Mesendoderm (in vitro differentiated cells): ENCODE measurements at regions not wholly inside any gene's neighbourhood (a gene's known extent, or its start where the extent isn't known, plus 50 kb on each side); places are given as distances from the start of the nearest gene placed in this dataset.
A peak's percentile ranks its signal among the peaks of the same experiment; 100 is the strongest.
"Not testable (repeated sequence)": the region's sequence is repeated elsewhere in the genome, so short reads cannot be mapped to it uniquely, and the experiment has no call there.

Experiments
- DNase-seq: peaks from one replicate; pipeline ENCODE4 v3.0.0; 2013
- H2AK5ac ChIP-seq: 2 replicates; pipeline ENCODE4 v1.6.1; 2013; ENCODE audit warnings: low read length, inconsistent platforms
- H2BK120ac ChIP-seq: 2 replicates; pipeline ENCODE4 v1.6.1; 2013; ENCODE audit warnings: low read depth, mild to moderate bottlenecking, low read length, moderate library complexity, mixed read lengths
- H2BK15ac ChIP-seq: replicated peaks from 2 replicates; pipeline ENCODE4 v1.6.1; 2013; ENCODE audit warnings: low read depth, mild to moderate bottlenecking, moderate library complexity
- H2BK5ac ChIP-seq: 2 replicates; pipeline ENCODE4 v1.6.1; 2013; ENCODE audit warnings: low read length, inconsistent platforms
- H3K18ac ChIP-seq: 2 replicates; pipeline ENCODE4 v1.6.1; 2013; ENCODE audit warnings: mild to moderate bottlenecking, low read length, mixed read lengths
- H3K23ac ChIP-seq: one replicate; pipeline ENCODE4 v1.6.1; 2013; ENCODE audit warnings: low read length
- H3K27ac ChIP-seq: 2 replicates; pipeline ENCODE4 v1.5.1; 2013; ENCODE audit warnings: low read depth, mild to moderate bottlenecking, inconsistent platforms, low read length, moderate library complexity
- H3K27me3 ChIP-seq: 2 replicates; pipeline ENCODE4 v1.6.1; 2013; ENCODE audit warnings: low read length, control low read depth, mild to moderate bottlenecking, inconsistent platforms; ENCODE audit not compliant: insufficient read depth, poor library complexity
- H3K36me3 ChIP-seq: 2 replicates; pipeline ENCODE4 v1.6.1; 2013; ENCODE audit warnings: low read length, inconsistent platforms; ENCODE audit not compliant: control insufficient read depth, insufficient read depth
- H3K4ac ChIP-seq: one replicate; pipeline ENCODE4 v1.6.1; 2013; ENCODE audit warnings: low read depth, mild to moderate bottlenecking, low read length, moderate library complexity
- H3K4me1 ChIP-seq: 2 replicates; pipeline ENCODE4 v1.6.1; 2013; ENCODE audit warnings: low read depth, low read length, inconsistent platforms; ENCODE audit not compliant: control insufficient read depth
- H3K4me2 ChIP-seq: 2 replicates; pipeline ENCODE4 v1.6.1; 2013; ENCODE audit warnings: low read length
- H3K4me3 ChIP-seq: 2 replicates; pipeline ENCODE4 v1.5.1; 2013; ENCODE audit warnings: mild to moderate bottlenecking, low read length
- H3K56ac ChIP-seq: one replicate; pipeline ENCODE4 v1.6.1; 2013; ENCODE audit warnings: low read length
- H3K79me1 ChIP-seq: 2 replicates; pipeline ENCODE4 v1.6.1; 2013; ENCODE audit warnings: low read length, inconsistent platforms
- H3K79me2 ChIP-seq: 2 replicates; pipeline ENCODE4 v1.6.1; 2013; ENCODE audit warnings: mild to moderate bottlenecking, low read length; ENCODE audit not compliant: control insufficient read depth, insufficient read depth
- H3K9ac ChIP-seq: 2 replicates; pipeline ENCODE4 v1.6.1; 2013; ENCODE audit warnings: low read length, inconsistent platforms
- H4K5ac ChIP-seq: one replicate; pipeline ENCODE4 v1.6.1; 2013; ENCODE audit warnings: low read length
- H4K8ac ChIP-seq: one replicate; pipeline ENCODE4 v1.6.1; 2013; ENCODE audit warnings: low read depth, mild to moderate bottlenecking, control low read depth, low read length, moderate library complexity
- WGBS: extraction: QIAGEN DNeasy Blood & Tissue Kit; methylation state at CpG from one replicate; pipeline ENCODE4 v1.1.7; 2013; ENCODE audit warnings: low lambda C conversion rate, missing lambda C conversion rate; ENCODE audit not compliant: insufficient coverage; ENCODE audit errors: extremely low coverage; 5-methylcytosine and 5-hydroxymethylcytosine counted together

DNA sequence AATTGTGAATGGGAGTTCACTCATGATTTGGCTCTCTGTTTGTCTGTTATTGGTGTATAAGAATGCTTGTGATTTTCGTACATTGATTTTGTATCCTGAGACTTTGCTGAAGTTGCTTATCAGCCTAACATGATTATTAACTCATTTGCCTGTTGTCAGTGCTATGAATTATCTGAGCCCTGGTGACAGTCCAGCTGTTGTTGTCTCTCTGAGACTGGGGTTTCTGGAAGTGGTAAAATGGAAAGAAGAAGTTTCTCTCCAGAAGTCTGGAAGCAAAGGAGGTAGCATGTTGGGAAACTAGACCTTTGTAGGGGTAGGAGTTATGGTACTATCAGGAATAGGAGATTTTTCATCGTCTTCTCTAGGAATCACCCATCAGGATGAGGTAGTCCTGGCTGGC lies 473.0 kb upstream of the RASGRP1 start:
- H3K27ac ChIP-seq, result peak overlapping the region; percentile 44

DNA sequence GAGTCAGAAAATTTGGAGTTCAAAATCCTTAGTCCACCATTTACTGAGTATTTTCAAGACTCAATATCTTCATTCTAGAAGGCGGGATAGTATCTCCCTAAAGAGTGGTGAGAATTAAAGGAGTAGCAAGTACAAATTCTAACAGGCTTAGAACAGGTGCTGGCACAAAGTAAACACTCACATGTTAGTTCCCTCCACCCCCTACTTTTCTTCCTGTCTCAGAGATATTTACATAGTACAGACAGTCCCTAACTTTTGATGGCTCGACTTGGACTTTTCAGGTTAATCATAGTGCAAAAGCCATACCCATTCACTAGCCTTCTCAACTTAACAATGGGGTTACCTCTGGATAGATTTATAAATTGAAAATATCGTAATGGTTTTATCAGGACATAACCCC lies 476.2 kb upstream of the RASGRP1 start:
- Histone ChIP-seq H2AK5ac (no peak overlapping the region), H3K27ac (no peak overlapping the region), H3K23ac (no peak overlapping the region), H2BK120ac (no peak overlapping the region), H4K5ac (no peak overlapping the region), H3K9ac (no peak overlapping the region), H3K18ac (no peak overlapping the region), H2BK5ac (no peak overlapping the region), H3K79me1 (no peaks in the 10 kb centered on the region), H3K4me1 (no peaks in the 10 kb centered on the region), H3K4me3 (no peak overlapping the region), H3K36me3 (no peaks in the 10 kb centered on the region), H4K8ac (no peak overlapping the region), H2BK15ac (no peak overlapping the region), H3K79me2 (no peaks in the 10 kb centered on the region), H3K27me3 (no peaks in the 10 kb centered on the region), H3K56ac (no peak overlapping the region), H3K4ac (no peak overlapping the region), H3K4me2 (no peak overlapping the region)
- no CpG with 5 or more reads among the region's 3 CpGs for WGBS
- DNase-seq, result no peak

More for the DNA sequence above, 473.0 kb upstream of the RASGRP1 start:
- H3K27me3 ChIP-seq, H3K79me1 ChIP-seq, H3K4me2 ChIP-seq, H3K79me2 ChIP-seq, H2BK15ac ChIP-seq, H2AK5ac ChIP-seq, H2BK5ac ChIP-seq, H3K4me1 ChIP-seq, H4K5ac ChIP-seq, H3K18ac ChIP-seq, DNase-seq, H3K4ac ChIP-seq, H3K36me3 ChIP-seq, H3K9ac ChIP-seq, H3K4me3 ChIP-seq, H3K23ac ChIP-seq, H2BK120ac ChIP-seq: not testable (repeated sequence)
- peak overlapping the region; percentile 30 for H3K56ac ChIP-seq
- WGBS, result no CpG with 5 or more reads among the region's 2 CpGs
- peak overlapping the region; percentile 28 for H4K8ac ChIP-seq

- Histone ChIP-seq H3K27ac (no peak overlapping the region), H3K4me1 (no peaks in the 10 kb centered on the region), H3K4ac (no peak overlapping the region), H3K18ac (no peak overlapping the region), H4K5ac (no peak overlapping the region), H3K79me2 (no peaks in the 10 kb centered on the region), H3K36me3 (no peaks in the 10 kb centered on the region), H3K4me2 (no peak overlapping the region), H2AK5ac (no peak overlapping the region), H2BK15ac (no peak overlapping the region), H3K23ac (no peak overlapping the region), H3K9ac (no peak overlapping the region), H3K4me3 (no peak overlapping the region), H3K27me3 (no peaks in the 10 kb centered on the region), H4K8ac (no peak overlapping the region), H3K56ac (no peak overlapping the region), H2BK120ac (no peak overlapping the region), H3K79me1 (no peaks in the 10 kb centered on the region), H2BK5ac (no peak overlapping the region)
- no peak for DNase-seq
- WGBS, result no CpG with 5 or more reads among the region's 4 CpGs
Measured at GRCh38 chr15:39041979-39042495, 477.4 kb upstream of the RASGRP1 start.

GRCh38 chr15:39051626-39052322 lies 487.2 kb upstream of the RASGRP1 start:
- H3K79me1 ChIP-seq, result no peaks in the 10 kb centered on the region
- H2BK5ac ChIP-seq, result no peak overlapping the region
- H3K4ac ChIP-seq, result no peak overlapping the region
- no peak overlapping the region for H3K9ac ChIP-seq
- H3K23ac ChIP-seq, result no peak overlapping the region
- H2BK120ac ChIP-seq, result no peak overlapping the region
- H3K27ac ChIP-seq, result no peak overlapping the region
- H3K27me3 ChIP-seq, result no peaks in the 10 kb centered on the region
- no peaks in the 10 kb centered on the region for H3K79me2 ChIP-seq
- DNase-seq, result no peak
- no peak overlapping the region for H3K4me3 ChIP-seq
- H3K56ac ChIP-seq, result no peak overlapping the region
- no peaks in the 10 kb centered on the region for H3K36me3 ChIP-seq
- no peak overlapping the region for H2AK5ac ChIP-seq
- H2BK15ac ChIP-seq, result no peak overlapping the region
- no peak overlapping the region for H3K18ac ChIP-seq
- H4K8ac ChIP-seq, result no peak overlapping the region
- H4K5ac ChIP-seq, result no peak overlapping the region
- H3K4me1 ChIP-seq, result no peaks in the 10 kb centered on the region
- H3K4me2 ChIP-seq, result no peak overlapping the region
- no CpG with 5 or more reads among the region's 4 CpGs for WGBS

DNA sequence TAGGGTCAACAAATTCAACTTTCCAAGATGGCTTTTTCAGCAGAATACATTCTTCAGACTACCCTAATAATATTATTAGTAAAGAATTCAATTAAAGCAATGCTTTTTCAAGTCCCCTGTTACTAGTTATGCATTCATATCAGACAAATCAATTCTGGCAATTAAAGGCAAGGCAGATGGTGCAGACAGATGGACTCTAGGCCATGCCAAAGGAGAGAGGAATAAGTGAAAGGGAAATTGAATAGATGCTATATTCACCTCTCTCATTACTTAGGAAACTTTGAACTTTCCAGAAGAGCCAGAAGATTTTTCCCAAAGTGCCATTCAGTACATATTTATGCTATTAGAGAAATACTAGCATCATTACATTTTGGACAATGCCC lies 487.7 kb upstream of the RASGRP1 start:
- no peaks in the 10 kb centered on the region for H3K27me3 ChIP-seq
- no peak overlapping the region for H3K4ac ChIP-seq
- H2BK5ac ChIP-seq, result no peak overlapping the region
- H4K5ac ChIP-seq, result no peak overlapping the region
- H3K27ac ChIP-seq, result no peak overlapping the region
- H3K79me2 ChIP-seq, result no peaks in the 10 kb centered on the region
- H2BK120ac ChIP-seq, result no peak overlapping the region
- no peaks in the 10 kb centered on the region for H3K79me1 ChIP-seq
- DNase-seq, result no peak
- H3K4me1 ChIP-seq, result no peaks in the 10 kb centered on the region
- H3K4me2 ChIP-seq, result no peak overlapping the region
- no peaks in the 10 kb centered on the region for H3K36me3 ChIP-seq
- H2AK5ac ChIP-seq, result no peak overlapping the region
- H3K4me3 ChIP-seq, result no peak overlapping the region
- H3K56ac ChIP-seq, result no peak overlapping the region
- H3K23ac ChIP-seq, result no peak overlapping the region
- no peak overlapping the region for H3K9ac ChIP-seq
- no peak overlapping the region for H3K18ac ChIP-seq
- no peak overlapping the region for H4K8ac ChIP-seq
- H2BK15ac ChIP-seq, result no peak overlapping the region

DNA sequence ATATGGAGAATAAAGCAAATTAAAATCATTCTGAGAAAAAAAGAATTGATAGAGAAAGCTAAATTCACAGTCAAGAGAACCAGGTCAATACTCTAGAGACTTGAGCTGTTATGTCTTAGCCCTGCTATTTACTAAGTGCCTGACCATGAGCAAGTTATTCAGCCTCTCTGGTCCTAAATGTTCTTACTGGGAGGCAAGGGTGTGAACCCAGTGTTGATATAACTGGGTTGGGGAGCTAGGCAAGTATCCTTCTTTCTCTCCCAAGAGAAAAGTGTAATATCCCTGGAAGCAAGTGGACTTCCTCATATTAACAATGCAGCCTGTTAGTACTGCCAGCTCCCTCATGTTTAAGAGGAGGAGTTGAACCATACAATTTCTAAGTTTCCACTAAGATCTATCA lies 488.9 kb upstream of the RASGRP1 start:
- H4K5ac ChIP-seq, result no peak overlapping the region
- no peaks in the 10 kb centered on the region for H3K36me3 ChIP-seq
- H3K4me1 ChIP-seq, result no peaks in the 10 kb centered on the region
- no peaks in the 10 kb centered on the region for H3K79me2 ChIP-seq
- DNase-seq, result no peak
- no peak overlapping the region for H2BK5ac ChIP-seq
- H3K4ac ChIP-seq, result no peak overlapping the region
- no peak overlapping the region for H2BK120ac ChIP-seq
- H3K23ac ChIP-seq, result no peak overlapping the region
- no peak overlapping the region for H3K27ac ChIP-seq
- H2AK5ac ChIP-seq, result no peak overlapping the region
- no peak overlapping the region for H2BK15ac ChIP-seq
- H3K56ac ChIP-seq, result no peak overlapping the region
- H3K18ac ChIP-seq, result no peak overlapping the region
- H3K79me1 ChIP-seq, result no peaks in the 10 kb centered on the region
- no peak overlapping the region for H3K4me3 ChIP-seq
- H3K4me2 ChIP-seq, result no peak overlapping the region
- no peak overlapping the region for H3K9ac ChIP-seq
- no peak overlapping the region for H4K8ac ChIP-seq
- no peaks in the 10 kb centered on the region for H3K27me3 ChIP-seq
